HL-60 (cell line): ENCODE measurements at regions not wholly inside any gene's neighbourhood (a gene's known extent, or its start where the extent isn't known, plus 50 kb on each side); places are given as distances from the start of the nearest gene placed in this dataset.

ENCODE experiments used
- DNase-seq, 2 experiments: peaks; one replicate each; pipeline ENCODE4 v3.0.0-alpha.2; 2010 to 2020; ENCODE audit warnings: low read depth in 1 of 2, low spot score in 1 of 2
- H3K27ac ChIP-seq: fragments of 250-450 bp; sonication (Bioruptor Pico); replicated peaks from 2 replicates; pipeline ENCODE4 v1.5.1; 2020; ENCODE audit warnings: mild to moderate bottlenecking, moderate library complexity
- H3K27me3 ChIP-seq: fragments of 250-450 bp; sonication (Bioruptor Pico); 2 replicates; pipeline ENCODE4 v1.5.1; 2021; ENCODE audit warnings: mild to moderate bottlenecking, moderate library complexity; ENCODE audit not compliant: insufficient read depth, poor library complexity, severe bottlenecking
- H3K4me3 ChIP-seq: replicated peaks from 2 replicates; pipeline ENCODE4 v1.5.1; 2011; ENCODE audit warnings: mild to moderate bottlenecking, control low read depth, low read length; ENCODE audit not compliant: insufficient read depth
- CTCF ChIP-seq: IDR thresholded peaks from one replicate; pipeline ENCODE4 v1.5.1; 2011; ENCODE audit warnings: low read length, control low read depth, inconsistent platforms; ENCODE audit not compliant: insufficient read depth
- GABPA ChIP-seq: IDR thresholded peaks from 2 replicates; pipeline ENCODE4 v1.6.1; 2012; ENCODE audit warnings: low read depth
- POLR2AphosphoS5 ChIP-seq: IDR thresholded peaks from 2 replicates; pipeline ENCODE4 v1.6.1; 2012; ENCODE audit warnings: low read depth
- REST ChIP-seq: IDR thresholded peaks from 2 replicates; pipeline ENCODE4 v1.6.1; 2012; ENCODE audit warnings: low read depth; ENCODE audit not compliant: insufficient replicate concordance
- SPI1 ChIP-seq: IDR thresholded peaks from 2 replicates; pipeline ENCODE4 v1.6.1; 2012; ENCODE audit warnings: low read depth, mild to moderate bottlenecking, borderline replicate concordance

GRCh38 chr10:128566361-128566968 lies 440.2 kb upstream of the MKI67 start:
- Histone ChIP-seq H3K4me3 (no peak overlapping the region), H3K27me3 (no peaks in the 10 kb centered on the region), H3K27ac (no peak overlapping the region)
- TF ChIP-seq REST (no peak), POLR2AphosphoS5 (no peak), GABPA (no peak), SPI1 (no peak), CTCF (no peak)
- no peak for DNase-seq

- Histone ChIP-seq H3K27ac (no peak overlapping the region), H3K27me3 (peaks cover 3% of the 10 kb centered on the region), H3K4me3 (no peak overlapping the region)
- DNase-seq = no peak
- no peak for TF ChIP-seq POLR2AphosphoS5
- TF ChIP-seq SPI1 = no peak
- no peak for TF ChIP-seq CTCF
- TF ChIP-seq GABPA = no peak
- no peak for TF ChIP-seq REST
Observed at GRCh38 chr10:128567551-128567950, 441.3 kb upstream of the MKI67 start.

- Histone ChIP-seq H3K4me3 (no peak overlapping the region), H3K27me3 (peaks cover 3% of the 10 kb centered on the region), H3K27ac (no peak overlapping the region)
- no peak for TF ChIP-seq CTCF
- no peak for TF ChIP-seq POLR2AphosphoS5
- TF ChIP-seq REST = no peak
- no peak for TF ChIP-seq SPI1
- no peak for TF ChIP-seq GABPA
- DNase-seq = no peak
Observed at GRCh38 chr10:128568041-128568440, 441.8 kb upstream of the MKI67 start.
